ENCODE measurements at regions not wholly inside any gene's neighbourhood (a gene's known extent, or its start where the extent isn't known, plus 50 kb on each side); places are given as distances from the start of the nearest gene placed in this dataset.

GRCh38 chr6:159481897-159482296, 211.1 kb downstream of the SOD2 start:
- no peak for TF ChIP-seq CTCF (IDR thresholded peaks at IDR 0.05)
- TF ChIP-seq POLR2A (IDR thresholded peaks at IDR 0.05) = no peak
